ENCODE measurements at regions not wholly inside any gene's neighbourhood (a gene's known extent, or its start where the extent isn't known, plus 50 kb on each side); places are given as distances from the start of the nearest gene placed in this dataset.

DNA sequence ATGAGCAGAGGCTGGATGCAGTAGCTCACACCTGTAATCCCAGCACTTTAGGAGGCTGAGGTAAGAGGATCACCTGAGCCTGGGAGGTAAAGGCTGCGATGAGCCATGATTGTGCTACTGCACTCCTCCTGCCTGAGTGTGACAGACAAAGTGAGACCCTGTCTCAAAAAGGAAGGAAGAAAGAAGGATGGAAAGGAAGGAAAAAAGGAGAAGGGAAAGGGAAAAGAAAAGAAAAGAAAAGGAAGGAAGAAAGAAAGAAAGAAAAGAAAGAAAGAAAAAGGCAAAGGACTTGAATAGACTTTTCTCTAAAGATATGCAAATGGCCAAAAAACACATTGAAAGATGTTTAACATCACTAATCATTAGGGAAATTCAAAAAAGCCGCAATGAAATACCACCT, 215.3 kb upstream of the MYLIP start:
- Histone ChIP-seq H3K4me1 (replicated peaks) (no peaks in the 10 kb centered on the region), H3K27ac (no peak overlapping the region), H3K36me3 (no peaks in the 10 kb centered on the region), H3K27me3 (replicated peaks; ENCODE audit: insufficient read depth) (no peaks in the 10 kb centered on the region), H3K4me3 (no peak overlapping the region), H3K9me3 (no peaks in the 10 kb centered on the region)
- intact Hi-C loops (cut with DNase I) = no loop called here
- TF ChIP-seq POLR2AphosphoS5 (IDR thresholded peaks at IDR 0.05) (no peak), POLR2A (IDR thresholded peaks at IDR 0.05) (no peak)
- TF ChIP-seq, protein P1, sequence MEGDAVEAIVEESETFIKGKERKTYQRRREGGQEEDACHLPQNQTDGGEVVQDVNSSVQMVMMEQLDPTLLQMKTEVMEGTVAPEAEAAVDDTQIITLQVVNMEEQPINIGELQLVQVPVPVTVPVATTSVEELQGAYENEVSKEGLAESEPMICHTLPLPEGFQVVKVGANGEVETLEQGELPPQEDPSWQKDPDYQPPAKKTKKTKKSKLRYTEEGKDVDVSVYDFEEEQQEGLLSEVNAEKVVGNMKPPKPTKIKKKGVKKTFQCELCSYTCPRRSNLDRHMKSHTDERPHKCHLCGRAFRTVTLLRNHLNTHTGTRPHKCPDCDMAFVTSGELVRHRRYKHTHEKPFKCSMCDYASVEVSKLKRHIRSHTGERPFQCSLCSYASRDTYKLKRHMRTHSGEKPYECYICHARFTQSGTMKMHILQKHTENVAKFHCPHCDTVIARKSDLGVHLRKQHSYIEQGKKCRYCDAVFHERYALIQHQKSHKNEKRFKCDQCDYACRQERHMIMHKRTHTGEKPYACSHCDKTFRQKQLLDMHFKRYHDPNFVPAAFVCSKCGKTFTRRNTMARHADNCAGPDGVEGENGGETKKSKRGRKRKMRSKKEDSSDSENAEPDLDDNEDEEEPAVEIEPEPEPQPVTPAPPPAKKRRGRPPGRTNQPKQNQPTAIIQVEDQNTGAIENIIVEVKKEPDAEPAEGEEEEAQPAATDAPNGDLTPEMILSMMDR (IDR thresholded peaks at IDR 0.05) = no peak
- 98% methylated on average over 2 of the region's 2 CpGs for WGBS
- no peak for DNase-seq (ENCODE audit: low spot score)

GRCh38 chr6:15912505-15913400, 216.1 kb upstream of the MYLIP start:
- WGBS = 92% methylated on average over 9 of the region's 9 CpGs
- Histone ChIP-seq H3K27ac (no peak overlapping the region), H3K27me3 (replicated peaks; ENCODE audit: insufficient read depth) (no peaks in the 10 kb centered on the region), H3K4me3 (no peak overlapping the region), H3K9me3 (no peaks in the 10 kb centered on the region), H3K4me1 (replicated peaks) (no peaks in the 10 kb centered on the region), H3K36me3 (no peaks in the 10 kb centered on the region)
- no peak for DNase-seq (ENCODE audit: low spot score)
- intact Hi-C loops (cut with DNase I) = no loop called here
- TF ChIP-seq POLR2A (IDR thresholded peaks at IDR 0.05) = no peak

- no peak for DNase-seq (ENCODE audit: low spot score)
- Histone ChIP-seq H3K27me3 (replicated peaks; ENCODE audit: insufficient read depth) (no peaks in the 10 kb centered on the region), H3K36me3 (no peaks in the 10 kb centered on the region), H3K27ac (no peak overlapping the region), H3K4me3 (no peak overlapping the region), H3K9me3 (no peaks in the 10 kb centered on the region), H3K4me1 (replicated peaks) (no peaks in the 10 kb centered on the region)
- intact Hi-C loops (cut with DNase I) = no loop called here
- 88% methylated on average over 6 of the region's 6 CpGs for WGBS
- no peak for TF ChIP-seq POLR2A (IDR thresholded peaks at IDR 0.05)
- no peak for TF ChIP-seq POLR2AphosphoS5 (IDR thresholded peaks at IDR 0.05)
Observed at GRCh38 chr6:15911753-15912504, 217.0 kb upstream of the MYLIP start.

- Histone ChIP-seq H3K36me3 (no peaks in the 10 kb centered on the region), H3K4me3 (no peak overlapping the region), H3K27me3 (replicated peaks; ENCODE audit: insufficient read depth) (no peaks in the 10 kb centered on the region), H3K9me3 (no peaks in the 10 kb centered on the region), H3K4me1 (replicated peaks) (no peaks in the 10 kb centered on the region), H3K27ac (no peak overlapping the region)
- DNase-seq (ENCODE audit: low spot score) = no peak
- WGBS = 87% methylated on average over 10 of the region's 10 CpGs
- TF ChIP-seq, protein P1 (IDR thresholded peaks at IDR 0.05) = no peak
- TF ChIP-seq POLR2A (IDR thresholded peaks at IDR 0.05) (no peak), POLR2AphosphoS5 (IDR thresholded peaks at IDR 0.05) (no peak)
- intact Hi-C loops (cut with DNase I) = no loop called here
Observed at GRCh38 chr6:15909290-15910070, 219.4 kb upstream of the MYLIP start.

DNA sequence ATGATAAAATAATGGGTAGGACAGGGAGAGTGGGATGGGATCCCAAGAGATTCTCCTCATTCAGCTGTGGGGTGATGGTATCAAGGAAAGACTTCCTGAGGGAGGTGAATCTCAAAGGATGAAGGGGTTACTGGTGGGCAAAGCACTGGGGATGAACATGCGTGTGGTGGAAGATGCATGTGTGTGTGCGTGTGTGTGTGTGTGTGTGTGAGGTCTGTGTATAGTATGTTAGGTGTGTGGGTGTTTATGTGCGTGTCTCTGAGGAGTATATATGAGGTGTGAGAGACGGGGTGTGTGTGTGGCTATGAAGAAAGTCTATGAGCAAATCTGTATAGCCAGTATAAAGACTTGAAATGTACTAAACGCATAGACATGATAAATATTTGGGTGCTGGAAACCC, 220.0 kb upstream of the MYLIP start:
- intact Hi-C loops (cut with DNase I) = no loop called here
- H3K9me3 ChIP-seq = no peaks in the 10 kb centered on the region
- no peak for DNase-seq (ENCODE audit: low spot score)
- H3K27me3 ChIP-seq (replicated peaks; ENCODE audit: insufficient read depth) = no peaks in the 10 kb centered on the region
- H3K4me3 ChIP-seq = no peak overlapping the region
- no peaks in the 10 kb centered on the region for H3K36me3 ChIP-seq
- 86% methylated on average over 5 of the region's 5 CpGs for WGBS
- no peaks in the 10 kb centered on the region for H3K4me1 ChIP-seq (replicated peaks)
- no peak overlapping the region for H3K27ac ChIP-seq
- TF ChIP-seq POLR2AphosphoS5 (IDR thresholded peaks at IDR 0.05) = no peak
- TF ChIP-seq POLR2A (IDR thresholded peaks at IDR 0.05) = no peak
- TF ChIP-seq, protein P1 (IDR thresholded peaks at IDR 0.05) = no peak

All from prostate gland (tissue), 2 donors.